Kidney epithelial cell (primary cell): ENCODE measurements at regions not wholly inside any gene's neighbourhood (a gene's known extent, or its start where the extent isn't known, plus 50 kb on each side); places are given as distances from the start of the nearest gene placed in this dataset.

Experiments used
- DNase-seq: peaks from one replicate; pipeline ENCODE4 v3.0.0-alpha.2; 2010; ENCODE audit warnings: low read depth
- H3K27me3 ChIP-seq: 2 replicates; pipeline ENCODE4 v1.6.0; 2011; ENCODE audit warnings: low read length; ENCODE audit not compliant: control insufficient read depth, insufficient read depth
- H3K36me3 ChIP-seq: 2 replicates; pipeline ENCODE4 v1.5.1; 2011; ENCODE audit warnings: low read length; ENCODE audit not compliant: control insufficient read depth, insufficient read depth
- H3K4me3 ChIP-seq: 2 replicates; pipeline ENCODE4 v1.5.1; 2011; ENCODE audit warnings: low read depth, mild to moderate bottlenecking, control low read depth, low read length
- CTCF ChIP-seq: IDR thresholded peaks from 2 replicates; pipeline ENCODE4 v1.5.1; 2011; ENCODE audit warnings: mild to moderate bottlenecking, moderate library complexity, low read length, control low read depth, inconsistent platforms; ENCODE audit not compliant: insufficient read depth, poor library complexity, severe bottlenecking

DNA sequence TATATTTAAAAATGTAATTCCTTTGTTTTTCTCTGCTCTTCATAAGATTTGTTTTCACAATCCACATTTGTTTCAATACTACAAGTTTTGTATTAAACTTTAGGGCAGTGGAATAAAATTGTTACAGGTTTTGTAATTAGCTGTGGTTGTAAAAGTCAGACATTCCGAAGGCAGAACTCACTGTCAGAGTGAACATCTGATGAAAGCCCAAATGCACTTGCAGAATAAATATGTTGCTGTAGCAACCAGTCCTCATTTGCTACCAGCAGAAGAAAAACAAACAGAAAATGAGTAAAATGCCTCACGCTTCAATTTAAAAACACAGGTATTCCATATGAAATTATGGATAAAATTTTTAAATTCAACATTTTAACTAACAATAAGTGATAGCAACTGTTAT is 740.1 kb upstream of the FAM174A start:
- Histone ChIP-seq H3K27me3 (no peaks in the 10 kb centered on the region), H3K4me3 (no peak overlapping the region), H3K36me3 (no peaks in the 10 kb centered on the region)
- TF ChIP-seq CTCF = no peak
- peak; percentile 26 for DNase-seq

DNA sequence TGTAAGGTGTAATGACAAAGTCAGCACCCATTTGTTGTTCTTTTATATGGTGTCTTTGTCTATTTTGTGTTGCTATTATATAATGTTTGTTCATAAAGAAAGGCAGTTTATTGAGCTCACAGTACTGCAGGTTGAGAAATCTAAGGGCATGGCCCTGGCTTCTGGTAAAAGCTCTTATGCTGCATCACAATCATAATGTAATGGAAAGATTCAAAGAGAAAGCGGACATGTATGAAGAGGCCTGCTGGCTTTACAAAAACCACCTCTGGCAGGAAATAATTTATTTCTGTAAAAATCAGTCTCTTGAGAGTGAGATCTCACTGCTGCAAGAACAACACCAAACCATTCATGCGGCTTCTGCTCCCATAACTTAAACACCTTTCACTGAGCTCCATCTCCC is 746.7 kb upstream of the FAM174A start:
- Histone ChIP-seq H3K4me3 (no peak overlapping the region), H3K27me3 (no peaks in the 10 kb centered on the region)

GRCh38 chr5:99775189-99775588 is 760.0 kb upstream of the FAM174A start:
- no peak for DNase-seq
- Histone ChIP-seq H3K4me3 (no peak overlapping the region), H3K27me3 (no peaks in the 10 kb centered on the region), H3K36me3 (no peaks in the 10 kb centered on the region)
- no peak for TF ChIP-seq CTCF

More for the DNA sequence above, 746.7 kb upstream of the FAM174A start:
- no peak for DNase-seq
- no peaks in the 10 kb centered on the region for H3K36me3 ChIP-seq
- no peak for TF ChIP-seq CTCF

DNA sequence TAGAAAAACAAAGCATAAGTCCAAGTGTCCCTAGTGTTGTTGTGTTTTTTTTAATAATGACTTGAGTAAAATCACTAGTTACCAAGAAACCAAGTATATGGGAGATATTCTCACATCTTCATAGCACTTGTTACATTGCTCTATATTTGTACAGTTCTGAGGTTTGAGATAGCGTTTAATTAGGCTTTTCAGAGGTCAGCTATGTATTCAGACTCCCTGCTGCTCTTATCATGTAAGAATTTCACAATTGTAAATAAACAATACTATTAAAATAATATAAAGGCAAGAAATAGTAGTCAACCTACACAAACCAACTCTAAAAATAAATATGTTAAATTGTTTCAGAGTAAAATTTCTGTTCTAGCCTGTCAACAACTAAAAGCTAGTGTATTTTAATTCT is 761.9 kb upstream of the FAM174A start:
- TF ChIP-seq CTCF = no peak
- Histone ChIP-seq H3K27me3 (no peaks in the 10 kb centered on the region), H3K36me3 (no peaks in the 10 kb centered on the region), H3K4me3 (no peak overlapping the region)
- no peak for DNase-seq

GRCh38 chr5:99771296-99771695 is 763.9 kb upstream of the FAM174A start:
- no peak for DNase-seq
- Histone ChIP-seq H3K27me3 (no peaks in the 10 kb centered on the region), H3K36me3 (no peaks in the 10 kb centered on the region), H3K4me3 (no peak overlapping the region)
- TF ChIP-seq CTCF = no peak

DNA sequence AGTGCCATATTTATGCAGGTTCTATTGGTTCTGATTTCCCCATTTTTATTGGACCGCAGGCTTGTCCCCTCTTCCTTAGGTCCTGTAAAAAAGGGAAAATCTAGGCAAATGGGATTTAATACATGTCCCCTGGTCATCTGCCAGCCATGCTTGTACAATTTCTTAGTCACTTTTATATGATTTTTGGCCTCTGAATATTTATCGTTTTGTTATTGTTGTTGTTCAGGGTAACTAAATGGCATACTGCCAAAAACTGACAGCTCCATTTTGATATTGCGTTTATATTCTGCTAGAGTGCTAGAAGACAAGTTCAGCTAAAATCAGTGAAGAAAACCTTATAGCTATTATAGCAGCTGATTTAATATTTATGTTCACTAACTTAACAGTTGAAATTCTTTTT is 770.2 kb upstream of the FAM174A start:
- TF ChIP-seq CTCF = no peak
- H3K27me3 ChIP-seq = no peaks in the 10 kb centered on the region
- no peak overlapping the region for H3K4me3 ChIP-seq
- DNase-seq = no peak
- H3K36me3 ChIP-seq = no peaks in the 10 kb centered on the region
